Nephron progenitor cell (in vitro differentiated cells): ENCODE measurements at regions not wholly inside any gene's neighbourhood (a gene's known extent, or its start where the extent isn't known, plus 50 kb on each side); places are given as distances from the start of the nearest gene placed in this dataset.

Experiments used
- DNase-seq: peaks from one replicate; pipeline ENCODE4 v3.0.0; 2021
- H3K27ac Mint-ChIP-seq: 2 replicates; pipeline ENCODE4 v1.8.0; 2021; ENCODE audit warnings: mild to moderate bottlenecking, moderate library complexity, mixed read lengths
- H3K27me3 Mint-ChIP-seq: 2 replicates; pipeline ENCODE4 v1.8.0; 2021; ENCODE audit warnings: mild to moderate bottlenecking, low read depth, mixed read lengths; ENCODE audit not compliant: poor library complexity
- H3K36me3 Mint-ChIP-seq: 2 replicates; pipeline ENCODE4 v1.8.0; 2021; ENCODE audit warnings: low read depth, mixed read lengths
- H3K4me1 Mint-ChIP-seq: 2 replicates; pipeline ENCODE4 v1.8.0; 2021; ENCODE audit warnings: mixed read lengths
- H3K4me3 Mint-ChIP-seq: 2 replicates; pipeline ENCODE4 v1.8.0; 2021; ENCODE audit warnings: mild to moderate bottlenecking, moderate library complexity, mixed read lengths
- H3K9me3 Mint-ChIP-seq: 2 replicates; pipeline ENCODE4 v1.8.0; 2021; ENCODE audit warnings: mild to moderate bottlenecking, moderate library complexity, mixed read lengths
- TF ChIP-seq, protein P1 (sequence below): fragments of 200-600 bp; sonication (generic); IDR thresholded peaks from 2 replicates; pipeline ENCODE4 v1.5.0; 2021; ENCODE audit warnings: antibody characterized with exemption

DNA sequence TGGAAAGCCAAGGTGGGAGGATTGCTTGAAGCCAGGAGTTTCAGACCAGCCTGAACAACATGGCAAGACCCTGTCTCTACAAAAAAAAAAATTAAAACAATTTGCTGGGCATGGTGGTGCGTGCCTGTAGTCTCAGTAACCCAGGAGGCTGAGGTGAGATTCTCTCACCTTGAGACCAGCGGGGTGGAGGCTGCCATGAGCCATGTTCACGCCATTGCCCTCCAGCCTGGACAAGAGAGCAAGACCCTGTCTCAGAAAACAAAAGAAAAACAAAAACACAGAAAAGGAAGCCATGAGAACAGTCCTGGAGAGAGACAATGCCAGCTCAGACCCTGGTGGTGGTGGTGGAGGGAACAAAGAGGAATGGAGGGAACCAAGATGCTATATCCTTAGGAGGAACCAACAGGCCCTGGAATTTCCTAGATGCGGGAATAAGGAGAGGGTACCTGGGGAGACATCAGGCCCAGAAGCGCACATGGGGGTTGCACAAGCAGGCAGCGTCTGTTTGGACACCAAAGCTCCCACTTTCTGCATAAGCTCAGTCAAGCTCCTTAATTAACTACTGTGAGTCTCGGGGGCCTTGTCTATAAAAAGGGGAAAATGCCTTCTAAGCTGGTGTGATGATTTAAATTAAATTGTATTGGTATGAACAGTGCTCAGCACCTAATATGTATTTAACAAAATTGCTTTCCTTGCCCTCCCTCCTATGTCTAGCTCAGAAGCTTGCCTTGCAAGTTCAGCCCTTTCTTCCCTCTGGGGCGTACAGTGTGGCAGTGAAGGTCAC is 143.8 kb downstream of the CCT6B start:
- no peak overlapping the region for H3K27ac Mint-ChIP-seq
- no peak for DNase-seq
- H3K4me1 Mint-ChIP-seq, result peaks cover 47% of the 10 kb centered on the region
- H3K27me3 Mint-ChIP-seq, result peaks cover 21% of the 10 kb centered on the region
- no peak overlapping the region for H3K4me3 Mint-ChIP-seq
- TF ChIP-seq, protein P1, sequence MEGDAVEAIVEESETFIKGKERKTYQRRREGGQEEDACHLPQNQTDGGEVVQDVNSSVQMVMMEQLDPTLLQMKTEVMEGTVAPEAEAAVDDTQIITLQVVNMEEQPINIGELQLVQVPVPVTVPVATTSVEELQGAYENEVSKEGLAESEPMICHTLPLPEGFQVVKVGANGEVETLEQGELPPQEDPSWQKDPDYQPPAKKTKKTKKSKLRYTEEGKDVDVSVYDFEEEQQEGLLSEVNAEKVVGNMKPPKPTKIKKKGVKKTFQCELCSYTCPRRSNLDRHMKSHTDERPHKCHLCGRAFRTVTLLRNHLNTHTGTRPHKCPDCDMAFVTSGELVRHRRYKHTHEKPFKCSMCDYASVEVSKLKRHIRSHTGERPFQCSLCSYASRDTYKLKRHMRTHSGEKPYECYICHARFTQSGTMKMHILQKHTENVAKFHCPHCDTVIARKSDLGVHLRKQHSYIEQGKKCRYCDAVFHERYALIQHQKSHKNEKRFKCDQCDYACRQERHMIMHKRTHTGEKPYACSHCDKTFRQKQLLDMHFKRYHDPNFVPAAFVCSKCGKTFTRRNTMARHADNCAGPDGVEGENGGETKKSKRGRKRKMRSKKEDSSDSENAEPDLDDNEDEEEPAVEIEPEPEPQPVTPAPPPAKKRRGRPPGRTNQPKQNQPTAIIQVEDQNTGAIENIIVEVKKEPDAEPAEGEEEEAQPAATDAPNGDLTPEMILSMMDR, result no peak
- H3K36me3 Mint-ChIP-seq, result no peaks in the 10 kb centered on the region
- H3K9me3 Mint-ChIP-seq, result no peaks in the 10 kb centered on the region

DNA sequence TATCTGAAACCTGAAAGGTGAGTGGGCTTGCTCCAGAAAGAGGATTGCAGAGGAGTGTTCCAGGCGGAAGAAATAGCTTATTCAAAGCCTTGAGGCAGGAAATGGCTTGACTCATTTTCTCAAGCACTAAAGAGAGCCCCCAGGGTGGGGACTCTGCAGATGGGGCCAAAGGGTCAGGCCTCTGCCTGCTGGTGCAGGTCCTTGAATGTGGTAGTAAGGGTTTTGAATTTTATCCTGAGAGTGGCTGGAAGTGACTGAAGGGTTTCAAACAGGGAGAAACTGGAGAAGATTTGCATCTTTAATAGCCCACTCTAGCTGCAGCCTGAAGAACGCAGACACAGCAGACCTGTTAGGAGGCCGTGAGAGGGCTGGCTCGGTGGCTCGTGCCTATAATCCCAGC is 144.4 kb downstream of the CCT6B start:
- Mint-ChIP-seq H3K4me1 (peaks cover 47% of the 10 kb centered on the region), H3K27ac (no peak overlapping the region), H3K4me3 (no peak overlapping the region), H3K27me3 (peaks cover 21% of the 10 kb centered on the region), H3K36me3 (no peaks in the 10 kb centered on the region), H3K9me3 (no peaks in the 10 kb centered on the region)
- DNase-seq, result no peak
- TF ChIP-seq, protein P1, result no peak

DNA sequence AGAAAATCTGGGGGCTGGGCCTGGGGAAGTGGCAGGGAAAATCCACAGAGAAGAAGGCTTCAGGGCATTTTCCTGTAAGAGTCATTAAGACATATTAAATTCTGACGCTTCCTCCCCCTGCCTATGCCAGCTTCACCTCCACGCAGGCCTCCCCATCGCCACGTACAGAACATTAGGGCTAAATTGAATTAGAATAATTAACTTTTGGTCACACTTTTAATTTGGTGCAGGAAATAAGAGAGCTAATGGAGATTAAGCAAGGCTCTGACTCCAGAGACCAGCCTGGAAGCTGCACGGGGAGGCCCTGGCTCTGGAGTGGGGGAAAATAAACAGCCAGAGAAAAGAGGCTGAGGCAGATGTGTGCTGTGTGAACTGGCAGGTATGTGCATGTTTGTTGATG is 148.0 kb downstream of the CCT6B start:
- Mint-ChIP-seq H3K4me1 (peaks cover 29% of the 10 kb centered on the region), H3K27ac (no peak overlapping the region), H3K27me3 (peaks cover 34% of the 10 kb centered on the region), H3K36me3 (no peaks in the 10 kb centered on the region), H3K4me3 (no peak overlapping the region), H3K9me3 (no peaks in the 10 kb centered on the region)
- DNase-seq, result no peak
- TF ChIP-seq, protein P1, result no peak

DNA sequence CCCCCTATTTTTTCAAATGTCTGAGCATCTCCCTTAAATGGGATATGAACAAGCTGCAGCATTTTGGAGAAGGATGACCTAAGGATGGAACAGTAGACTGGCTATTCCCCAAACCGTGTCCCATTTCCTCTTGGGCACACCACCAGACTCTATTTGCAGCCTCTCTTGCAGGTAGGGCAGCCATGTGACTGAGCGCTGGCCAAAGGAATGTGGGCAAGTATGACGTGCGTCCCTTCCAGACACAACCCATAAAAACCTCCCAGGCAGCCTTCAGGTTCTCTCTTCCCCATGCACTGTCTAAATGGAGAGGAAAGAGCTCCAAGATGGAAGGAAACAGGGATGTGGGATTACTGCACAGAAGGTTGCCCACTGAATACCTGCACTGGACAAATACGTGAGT is 149.7 kb downstream of the CCT6B start:
- peaks cover 49% of the 10 kb centered on the region for H3K27me3 Mint-ChIP-seq
- DNase-seq, result no peak

DNA sequence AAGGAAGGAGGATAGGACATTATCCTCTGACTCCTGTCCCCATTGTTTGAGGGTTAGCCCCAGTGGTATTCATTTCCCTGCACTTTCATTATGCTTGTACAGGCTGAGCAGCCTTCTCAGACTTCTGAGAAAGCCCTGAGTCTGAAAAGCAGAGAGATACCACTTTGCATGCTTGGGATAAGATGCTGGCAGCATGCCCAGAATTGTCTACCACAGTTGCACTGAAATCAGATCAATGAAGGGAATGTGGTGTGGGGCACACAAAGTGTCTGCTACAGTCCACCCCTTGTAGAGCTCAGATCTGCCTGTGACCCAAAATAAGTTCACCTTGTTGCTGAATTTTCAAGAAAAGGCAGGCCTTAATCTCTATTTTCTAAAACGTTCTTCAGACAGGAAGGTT is 160.6 kb downstream of the CCT6B start:
- H3K27ac Mint-ChIP-seq, result no peak overlapping the region
- no peaks in the 10 kb centered on the region for H3K36me3 Mint-ChIP-seq
- H3K27me3 Mint-ChIP-seq, result peaks cover 64% of the 10 kb centered on the region
- H3K9me3 Mint-ChIP-seq, result no peaks in the 10 kb centered on the region
- no peak for DNase-seq
- H3K4me1 Mint-ChIP-seq, result no peaks in the 10 kb centered on the region
- TF ChIP-seq, protein P1, result no peak
- H3K4me3 Mint-ChIP-seq, result no peak overlapping the region

More for the DNA sequence above, 149.7 kb downstream of the CCT6B start:
- no peak overlapping the region for H3K4me3 Mint-ChIP-seq
- H3K36me3 Mint-ChIP-seq, result no peaks in the 10 kb centered on the region
- no peaks in the 10 kb centered on the region for H3K9me3 Mint-ChIP-seq
- TF ChIP-seq, protein P1, result no peak
- H3K4me1 Mint-ChIP-seq, result peaks cover 14% of the 10 kb centered on the region
- H3K27ac Mint-ChIP-seq, result no peak overlapping the region

DNA sequence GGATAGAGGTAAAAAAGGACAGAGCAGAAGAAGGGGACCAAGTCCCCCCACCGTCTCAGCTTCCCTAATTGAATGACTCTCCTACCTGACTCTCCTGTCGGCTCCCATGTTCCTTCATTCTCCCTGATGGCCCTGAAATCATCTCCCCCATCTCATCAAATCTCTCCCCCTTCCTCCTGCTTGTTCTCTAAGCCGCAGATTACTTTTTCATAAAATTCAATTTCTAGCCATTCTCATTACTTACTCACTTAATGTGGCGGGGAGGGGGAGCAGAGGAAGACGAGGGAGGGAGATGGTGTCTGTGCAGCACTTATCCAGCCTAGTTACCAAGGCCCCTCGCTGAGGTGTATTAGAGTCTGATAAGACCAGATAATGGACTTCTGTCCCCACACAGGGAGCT is 161.5 kb downstream of the CCT6B start:
- Mint-ChIP-seq H3K27ac (no peak overlapping the region), H3K4me1 (no peaks in the 10 kb centered on the region), H3K4me3 (no peak overlapping the region), H3K27me3 (peaks cover 67% of the 10 kb centered on the region), H3K9me3 (no peaks in the 10 kb centered on the region), H3K36me3 (no peaks in the 10 kb centered on the region)
- no peak for DNase-seq
- TF ChIP-seq, protein P1, result no peak
